OCI-LY1 (cell line): ENCODE measurements at regions not wholly inside any gene's neighbourhood (a gene's known extent, or its start where the extent isn't known, plus 50 kb on each side); places are given as distances from the start of the nearest gene placed in this dataset.

Experiments
- CTCF ChIP-seq: fragments of 200-600 bp; sonication (generic), shearing (Covaris generic); IDR thresholded peaks from 2 replicates; pipeline ENCODE4 v1.5.1; 2017; ENCODE audit warnings: mild to moderate bottlenecking, antibody characterized with exemption, low read length, moderate library complexity, mixed read lengths
- EZH2 ChIP-seq: fragments of 200-600 bp; sonication (generic), shearing (Covaris generic); IDR thresholded peaks from 2 replicates; pipeline ENCODE4 v1.8.0; 2017; ENCODE audit warnings: borderline replicate concordance, mixed run types, mild to moderate bottlenecking, antibody characterized with exemption, low read length, moderate library complexity, mixed read lengths

- TF ChIP-seq CTCF: no peak
- TF ChIP-seq EZH2: no peak
Measured at GRCh38 chr6:51494342-51494741, 593.1 kb downstream of the PKHD1 start.
